Parathyroid adenoma (tissue), 2 donors: ENCODE measurements at regions not wholly inside any gene's neighbourhood (a gene's known extent, or its start where the extent isn't known, plus 50 kb on each side); places are given as distances from the start of the nearest gene placed in this dataset.

Source experiments
- H2AFZ ChIP-seq: fragments of 300-600 bp; sonication (generic); one replicate; pipeline ENCODE4 v1.7.0; 2017; ENCODE audit warnings: antibody characterized with exemption, mild to moderate bottlenecking
- H3K27ac ChIP-seq: fragments of 300-600 bp; sonication (generic); one replicate; pipeline ENCODE4 v1.7.0; 2017
- H3K27me3 ChIP-seq: fragments of 300-600 bp; sonication (generic); one replicate; pipeline ENCODE4 v1.7.0; 2017; ENCODE audit warnings: low read length; ENCODE audit not compliant: control insufficient read depth, insufficient read depth
- H3K36me3 ChIP-seq: fragments of 300-600 bp; sonication (generic); one replicate; pipeline ENCODE4 v1.7.0; 2017; ENCODE audit warnings: low read length; ENCODE audit not compliant: control insufficient read depth, insufficient read depth
- H3K4me1 ChIP-seq: fragments of 300-600 bp; sonication (generic); one replicate; pipeline ENCODE4 v1.7.0; 2017; ENCODE audit warnings: control low read depth
- H3K4me2 ChIP-seq: fragments of 300-600 bp; sonication (generic); one replicate; pipeline ENCODE4 v1.7.0; 2017; ENCODE audit warnings: low read length
- H3K4me3 ChIP-seq: fragments of 300-600 bp; sonication (generic); one replicate; pipeline ENCODE4 v1.7.0; 2017; ENCODE audit warnings: low read depth, low read length
- H3K79me2 ChIP-seq: fragments of 300-600 bp; sonication (generic); one replicate; pipeline ENCODE4 v1.7.0; 2017; ENCODE audit warnings: control low read depth
- H3K9ac ChIP-seq: fragments of 300-600 bp; sonication (generic); one replicate; pipeline ENCODE4 v1.7.0; 2017; ENCODE audit warnings: mild to moderate bottlenecking
- H3K9me3 ChIP-seq: fragments of 300-600 bp; sonication (generic); one replicate; pipeline ENCODE4 v1.7.0; 2017; ENCODE audit warnings: low read length; ENCODE audit not compliant: control insufficient read depth
- TF ChIP-seq, protein P1 (sequence below): fragments of 300-600 bp; sonication (generic); IDR thresholded peaks from one replicate; pipeline ENCODE4 v1.7.0; 2017; ENCODE audit warnings: antibody characterized with exemption, mild to moderate bottlenecking
- donor health status: primary hyperparathyroidism.

DNA sequence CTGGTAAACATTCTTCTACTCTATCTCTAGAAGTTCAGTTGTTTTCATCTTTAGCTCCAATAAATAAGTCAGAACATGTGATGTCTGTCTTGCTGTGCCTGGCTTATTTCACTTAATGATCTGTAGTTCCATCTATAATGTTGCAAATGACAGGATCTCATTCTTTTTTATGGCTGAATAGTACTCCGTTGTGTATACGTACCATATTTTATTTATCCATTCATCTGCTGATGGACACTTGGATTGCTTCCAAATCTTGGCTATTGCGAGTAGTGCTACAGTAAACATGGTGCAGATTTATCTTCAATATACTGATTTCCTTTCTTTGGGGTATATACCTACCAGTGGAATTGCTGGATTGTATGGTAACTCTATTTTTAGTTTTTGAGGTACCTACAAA, 124.4 kb downstream of the ZNF33B start:
- TF ChIP-seq, protein P1, sequence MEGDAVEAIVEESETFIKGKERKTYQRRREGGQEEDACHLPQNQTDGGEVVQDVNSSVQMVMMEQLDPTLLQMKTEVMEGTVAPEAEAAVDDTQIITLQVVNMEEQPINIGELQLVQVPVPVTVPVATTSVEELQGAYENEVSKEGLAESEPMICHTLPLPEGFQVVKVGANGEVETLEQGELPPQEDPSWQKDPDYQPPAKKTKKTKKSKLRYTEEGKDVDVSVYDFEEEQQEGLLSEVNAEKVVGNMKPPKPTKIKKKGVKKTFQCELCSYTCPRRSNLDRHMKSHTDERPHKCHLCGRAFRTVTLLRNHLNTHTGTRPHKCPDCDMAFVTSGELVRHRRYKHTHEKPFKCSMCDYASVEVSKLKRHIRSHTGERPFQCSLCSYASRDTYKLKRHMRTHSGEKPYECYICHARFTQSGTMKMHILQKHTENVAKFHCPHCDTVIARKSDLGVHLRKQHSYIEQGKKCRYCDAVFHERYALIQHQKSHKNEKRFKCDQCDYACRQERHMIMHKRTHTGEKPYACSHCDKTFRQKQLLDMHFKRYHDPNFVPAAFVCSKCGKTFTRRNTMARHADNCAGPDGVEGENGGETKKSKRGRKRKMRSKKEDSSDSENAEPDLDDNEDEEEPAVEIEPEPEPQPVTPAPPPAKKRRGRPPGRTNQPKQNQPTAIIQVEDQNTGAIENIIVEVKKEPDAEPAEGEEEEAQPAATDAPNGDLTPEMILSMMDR = no peak
- Histone ChIP-seq H3K36me3 (no peaks in the 10 kb centered on the region), H3K4me2 (no peak overlapping the region), H3K27me3 (no peaks in the 10 kb centered on the region), H3K9me3 (peaks cover 6% of the 10 kb centered on the region), H3K9ac (no peak overlapping the region), H3K4me1 (no peaks in the 10 kb centered on the region), H3K27ac (no peak overlapping the region), H3K79me2 (no peaks in the 10 kb centered on the region), H3K4me3 (no peak overlapping the region), H2AFZ (no peak overlapping the region)

DNA sequence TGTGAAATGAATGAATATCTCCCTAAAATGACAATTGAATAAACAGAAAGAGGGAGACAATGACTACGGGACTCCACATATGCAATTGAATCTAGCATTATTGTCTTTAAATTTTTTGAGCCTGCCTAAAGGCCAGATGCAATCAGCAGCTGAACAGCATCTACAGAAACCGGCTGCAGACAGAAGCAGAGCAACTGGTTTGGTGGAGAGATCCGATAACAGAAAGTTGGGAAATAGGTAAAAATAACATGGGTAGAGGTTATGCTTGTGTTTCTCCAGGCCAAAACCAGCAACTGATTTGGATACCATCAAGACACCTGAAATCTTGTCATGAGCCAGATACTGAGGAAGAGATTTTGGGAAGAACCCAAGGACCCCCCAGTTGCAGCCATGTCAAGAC, 146.6 kb downstream of the ZNF33B start:
- H3K27ac ChIP-seq = no peak overlapping the region
- H3K4me3 ChIP-seq = no peak overlapping the region
- no peaks in the 10 kb centered on the region for H3K27me3 ChIP-seq
- no peaks in the 10 kb centered on the region for H3K9me3 ChIP-seq
- H3K4me1 ChIP-seq = no peaks in the 10 kb centered on the region
- no peak overlapping the region for H3K4me2 ChIP-seq
- H3K36me3 ChIP-seq = no peaks in the 10 kb centered on the region
- no peak overlapping the region for H2AFZ ChIP-seq
- H3K79me2 ChIP-seq = no peaks in the 10 kb centered on the region
- no peak overlapping the region for H3K9ac ChIP-seq
- TF ChIP-seq, protein P1 = no peak

DNA sequence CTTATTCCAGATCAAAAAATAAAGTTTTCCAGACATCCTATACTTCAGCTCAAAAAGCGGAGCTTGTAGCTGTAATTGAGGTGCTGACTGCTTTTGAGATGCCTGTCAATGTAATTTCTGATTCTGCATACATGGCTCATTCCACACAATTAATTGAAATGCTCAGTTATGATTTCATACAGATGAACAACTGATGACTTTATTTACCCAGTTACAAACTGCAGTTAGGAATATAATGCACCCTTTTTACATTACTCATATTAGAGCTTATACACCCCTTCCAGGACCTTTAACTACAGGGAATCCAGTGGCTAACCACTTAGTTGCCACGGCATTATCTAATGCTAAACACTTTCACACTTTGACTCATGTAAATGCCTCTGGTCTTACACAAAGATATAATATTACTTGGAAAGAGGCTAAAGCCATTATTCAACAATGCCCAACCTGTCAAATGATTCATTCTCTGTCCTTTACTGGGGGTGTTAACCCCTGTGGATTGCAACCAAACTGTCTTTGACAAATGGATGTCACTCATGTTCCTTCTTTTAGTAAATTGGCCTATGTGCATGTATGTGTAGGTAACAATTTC, 147.3 kb downstream of the ZNF33B start:
- Histone ChIP-seq H3K4me1 (no peaks in the 10 kb centered on the region), H2AFZ (no peak overlapping the region), H3K4me2 (no peak overlapping the region), H3K79me2 (no peaks in the 10 kb centered on the region), H3K9ac (no peak overlapping the region), H3K9me3 (no peaks in the 10 kb centered on the region), H3K36me3 (no peaks in the 10 kb centered on the region), H3K27me3 (no peaks in the 10 kb centered on the region), H3K27ac (no peak overlapping the region), H3K4me3 (no peak overlapping the region)
- TF ChIP-seq, protein P1 = no peak

DNA sequence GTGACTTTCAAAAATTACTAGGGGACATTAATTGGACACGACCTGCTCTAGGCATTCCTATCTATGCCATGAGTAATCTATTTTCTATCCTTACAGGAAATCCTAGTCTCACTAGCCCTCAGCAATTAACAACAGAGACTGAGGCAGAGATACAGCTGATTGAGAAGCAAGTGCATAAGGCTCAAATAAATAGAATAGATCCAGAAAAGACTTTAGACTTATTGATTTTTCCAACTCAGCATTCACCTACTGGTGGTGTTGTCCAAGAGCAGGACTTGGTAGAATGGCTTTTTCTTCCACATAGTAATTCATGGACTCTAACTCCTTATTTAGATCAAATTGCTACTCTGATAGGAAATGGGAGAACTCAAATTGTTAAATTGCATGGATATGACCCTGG, 148.0 kb downstream of the ZNF33B start:
- no peaks in the 10 kb centered on the region for H3K4me1 ChIP-seq
- H3K27ac ChIP-seq = no peak overlapping the region
- H3K9me3 ChIP-seq = no peaks in the 10 kb centered on the region
- H3K4me2 ChIP-seq = no peak overlapping the region
- no peak overlapping the region for H3K9ac ChIP-seq
- TF ChIP-seq, protein P1 = no peak
- H3K36me3 ChIP-seq = no peaks in the 10 kb centered on the region
- no peaks in the 10 kb centered on the region for H3K79me2 ChIP-seq
- H3K4me3 ChIP-seq = no peak overlapping the region
- H3K27me3 ChIP-seq = no peaks in the 10 kb centered on the region
- H2AFZ ChIP-seq = no peak overlapping the region

DNA sequence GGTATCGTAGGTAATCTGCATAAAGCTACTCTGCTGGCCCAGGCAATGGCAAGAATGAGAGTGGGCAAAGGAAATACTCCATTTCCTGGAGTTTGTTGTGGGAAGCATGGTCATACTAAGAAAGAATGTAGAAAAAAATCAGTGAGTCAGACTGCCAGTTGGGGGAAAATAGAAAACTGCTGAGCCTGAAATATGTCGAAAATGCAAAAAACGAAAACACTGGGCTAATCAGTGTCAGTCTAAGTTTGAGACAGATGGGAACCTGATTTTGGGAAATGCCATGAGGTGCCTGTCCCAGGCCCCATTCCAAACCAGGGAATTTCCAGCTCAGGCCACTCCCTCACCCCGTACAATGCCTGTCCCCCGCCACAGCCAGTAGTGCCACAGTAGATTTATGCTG, 150.0 kb downstream of the ZNF33B start:
- TF ChIP-seq, protein P1 = no peak
- Histone ChIP-seq H3K36me3 (no peaks in the 10 kb centered on the region), H3K4me3 (no peak overlapping the region)

More for the DNA sequence above, 150.0 kb downstream of the ZNF33B start:
- H3K4me1 ChIP-seq = no peaks in the 10 kb centered on the region
- no peak overlapping the region for H3K27ac ChIP-seq
- no peaks in the 10 kb centered on the region for H3K79me2 ChIP-seq
- no peak overlapping the region for H3K9ac ChIP-seq
- H3K4me2 ChIP-seq = no peak overlapping the region
- H3K9me3 ChIP-seq = no peaks in the 10 kb centered on the region
- H3K27me3 ChIP-seq = no peaks in the 10 kb centered on the region
- H2AFZ ChIP-seq = no peak overlapping the region
